Limb (tissue), 2 donors: ENCODE measurements at regions not wholly inside any gene's neighbourhood (a gene's known extent, or its start where the extent isn't known, plus 50 kb on each side); places are given as distances from the start of the nearest gene placed in this dataset.

Source experiments
- DNase-seq, 2 donors: peaks; one replicate each; pipeline ENCODE4 v3.0.0-alpha.2; 2016; ENCODE audit errors: extremely low spot score in 2 of 2

GRCh38 chr3:67884345-67884744 is 229.9 kb upstream of the SUCLG2 start:
- no peak for DNase-seq

- no peak for DNase-seq
Measured at GRCh38 chr3:67883766-67884165, 229.4 kb upstream of the SUCLG2 start.

- no peak for DNase-seq
Measured at GRCh38 chr3:67882981-67883380, 228.6 kb upstream of the SUCLG2 start.

- no peak for DNase-seq
Measured at GRCh38 chr3:67876261-67876660, 221.8 kb upstream of the SUCLG2 start.

GRCh38 chr3:67875858-67876257 is 221.4 kb upstream of the SUCLG2 start:
- DNase-seq = no peak

- DNase-seq = no peak
Measured at GRCh38 chr3:67875338-67875737, 220.9 kb upstream of the SUCLG2 start.

- no peak for DNase-seq
Measured at GRCh38 chr3:67870477-67870876, 216.1 kb upstream of the SUCLG2 start.

GRCh38 chr3:67866571-67866970 is 212.2 kb upstream of the SUCLG2 start:
- no peak for DNase-seq

GRCh38 chr3:67864587-67865183 is 210.3 kb upstream of the SUCLG2 start:
- DNase-seq = no peak

- DNase-seq = no peak
Measured at GRCh38 chr3:67863869-67864268, 209.5 kb upstream of the SUCLG2 start.

GRCh38 chr3:67860429-67860828 is 206.0 kb upstream of the SUCLG2 start:
- DNase-seq = no peak

GRCh38 chr3:67858492-67858891 is 204.1 kb upstream of the SUCLG2 start:
- no peak for DNase-seq

GRCh38 chr3:67856718-67857117 is 202.3 kb upstream of the SUCLG2 start:
- no peak for DNase-seq

GRCh38 chr3:67854663-67855062 is 200.3 kb upstream of the SUCLG2 start:
- DNase-seq = no peak

GRCh38 chr3:67853520-67853919 is 199.1 kb upstream of the SUCLG2 start:
- no peak for DNase-seq

GRCh38 chr3:67848299-67848698 is 193.9 kb upstream of the SUCLG2 start:
- no peak for DNase-seq

GRCh38 chr3:67846166-67846565 is 191.8 kb upstream of the SUCLG2 start:
- DNase-seq = no peak

GRCh38 chr3:67832817-67833216 is 178.4 kb upstream of the SUCLG2 start:
- DNase-seq = no peak

GRCh38 chr3:67831262-67831661 is 176.8 kb upstream of the SUCLG2 start:
- no peak for DNase-seq

- DNase-seq = no peak
Measured at GRCh38 chr3:67828486-67829010, 174.1 kb upstream of the SUCLG2 start.

- DNase-seq = no peak
Measured at GRCh38 chr3:67821135-67821534, 166.7 kb upstream of the SUCLG2 start.

GRCh38 chr3:67819447-67819846 is 165.0 kb upstream of the SUCLG2 start:
- no peak for DNase-seq

GRCh38 chr3:67809370-67809935 is 155.0 kb upstream of the SUCLG2 start:
- no peak for DNase-seq
